AML-193 (cell line): ENCODE measurements at regions not wholly inside any gene's neighbourhood (a gene's known extent, or its start where the extent isn't known, plus 50 kb on each side); places are given as distances from the start of the nearest gene placed in this dataset.
A peak's percentile ranks its signal among the peaks of the same experiment; 100 is the strongest.

Source experiments
- DNase-seq, 2 experiments: peaks; one replicate each; lab custom pipeline; 2025; lab: John Stamatoyannopoulos, UW

DNA sequence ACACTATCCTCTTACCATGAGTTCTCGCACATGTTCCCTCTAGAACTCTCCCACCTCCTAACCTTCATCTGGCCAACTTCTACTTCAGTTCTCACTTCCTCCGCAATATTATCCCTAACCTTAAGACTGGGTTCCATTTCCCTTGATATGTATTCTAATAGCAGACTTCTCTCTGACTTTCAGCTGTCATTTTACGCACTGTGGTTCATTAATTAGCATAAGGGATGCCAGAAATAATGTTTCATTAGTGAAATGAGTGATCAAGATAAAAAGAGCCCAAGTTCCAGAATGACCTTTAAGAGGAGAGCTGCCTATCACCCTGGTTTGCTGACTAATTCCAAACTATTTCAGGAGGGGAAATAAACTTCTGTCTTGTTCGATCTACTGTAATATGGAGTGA lies 108.6 kb upstream of the CCDC150 start:
- DNase-seq, result no peak

DNA sequence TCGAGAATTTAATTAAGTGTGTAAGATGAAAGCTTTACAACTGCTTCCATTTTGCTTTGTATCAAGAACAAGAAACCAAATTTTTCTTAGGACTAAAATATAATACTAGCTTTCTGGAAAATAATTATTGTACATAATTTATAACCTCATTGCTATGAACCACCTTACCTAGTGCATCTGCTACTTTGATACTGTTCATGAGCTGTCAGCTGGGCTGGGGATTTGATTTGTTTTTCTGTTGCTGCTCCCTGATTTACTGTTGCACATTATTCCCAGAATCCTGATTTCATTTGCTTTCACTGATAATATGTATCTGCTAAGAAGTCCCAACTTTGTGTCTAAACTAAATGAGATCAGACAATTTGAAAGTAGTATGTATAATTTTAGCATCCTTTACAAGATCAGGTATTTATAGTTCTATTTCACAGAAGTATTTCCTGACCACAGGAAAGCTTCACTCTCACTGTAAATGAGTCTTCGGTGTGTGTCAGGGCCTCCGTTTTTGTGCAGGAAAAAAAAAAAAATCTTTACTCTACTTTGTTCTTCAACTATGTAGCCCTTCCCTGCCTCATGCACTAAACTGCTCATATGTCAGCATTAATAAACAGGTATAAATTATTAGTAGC lies 105.6 kb upstream of the CCDC150 start:
- no peak for DNase-seq

GRCh38 chr2:196534495-196534894 lies 105.0 kb upstream of the CCDC150 start:
- no peak for DNase-seq

- no peak for DNase-seq
Measured at GRCh38 chr2:196535061-196535460, 104.5 kb upstream of the CCDC150 start.

DNA sequence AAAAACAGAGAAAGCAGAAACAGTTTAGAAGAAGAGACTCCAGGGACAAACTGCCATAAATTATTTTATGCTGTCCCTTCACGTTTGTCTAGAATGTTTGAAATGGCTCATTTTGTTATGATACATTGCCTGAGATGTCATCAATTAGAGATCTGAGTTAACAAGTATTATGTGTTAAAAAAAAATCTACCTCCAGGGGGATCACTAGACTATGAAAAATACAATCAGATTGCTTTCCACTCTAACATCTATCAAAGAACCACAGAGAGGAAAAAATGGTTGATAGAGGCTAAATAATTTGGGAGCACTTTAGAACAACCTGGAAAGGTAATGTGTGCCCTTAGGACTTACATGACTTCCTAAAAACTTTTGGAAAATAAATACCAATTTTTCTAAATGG lies 103.8 kb upstream of the CCDC150 start:
- DNase-seq, result no peak

DNA sequence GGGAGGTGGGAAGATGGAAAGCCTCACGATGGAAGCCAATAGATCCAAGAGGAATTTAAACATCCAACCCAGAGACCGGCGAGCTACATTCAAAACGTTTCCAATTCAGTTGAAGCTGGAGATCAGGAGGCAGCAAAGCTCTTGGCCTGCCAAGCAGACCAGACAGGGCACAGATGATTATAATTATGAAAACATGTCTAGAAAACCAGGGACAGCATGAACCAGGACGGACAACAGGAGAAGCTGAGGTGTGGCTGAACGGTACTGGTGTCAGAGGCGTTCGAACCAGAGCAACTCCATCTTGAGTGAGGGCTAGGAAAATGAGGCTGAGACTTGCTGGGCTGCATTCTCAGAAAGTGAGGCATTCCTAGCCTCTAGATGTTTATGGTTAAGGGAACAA lies 102.2 kb upstream of the CCDC150 start:
- DNase-seq, result no peak

- DNase-seq, result no peak
Measured at GRCh38 chr2:196538189-196538588, 101.3 kb upstream of the CCDC150 start.

DNA sequence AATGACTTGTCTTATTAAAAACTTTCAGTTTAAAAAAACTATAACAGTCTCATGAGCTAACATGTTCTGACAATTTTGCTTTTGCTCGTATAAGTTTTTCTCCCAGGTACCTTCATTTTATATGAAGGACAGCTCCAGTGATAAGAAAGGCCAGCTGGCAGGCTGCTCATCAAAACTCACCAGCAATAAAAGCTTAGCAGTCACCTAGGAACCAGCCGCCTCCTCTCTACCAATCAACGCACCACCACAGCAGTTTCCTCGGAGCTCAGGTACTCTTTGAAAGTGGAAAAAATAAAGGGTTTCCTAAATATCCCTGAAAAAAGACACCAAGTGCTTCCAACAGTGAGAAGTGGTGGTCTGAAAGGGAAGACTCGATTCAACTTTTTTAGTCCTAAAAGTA lies 100.9 kb upstream of the CCDC150 start:
- DNase-seq, result no peak

GRCh38 chr2:196544906-196545433 lies 94.5 kb upstream of the CCDC150 start:
- DNase-seq, result no peak

DNA sequence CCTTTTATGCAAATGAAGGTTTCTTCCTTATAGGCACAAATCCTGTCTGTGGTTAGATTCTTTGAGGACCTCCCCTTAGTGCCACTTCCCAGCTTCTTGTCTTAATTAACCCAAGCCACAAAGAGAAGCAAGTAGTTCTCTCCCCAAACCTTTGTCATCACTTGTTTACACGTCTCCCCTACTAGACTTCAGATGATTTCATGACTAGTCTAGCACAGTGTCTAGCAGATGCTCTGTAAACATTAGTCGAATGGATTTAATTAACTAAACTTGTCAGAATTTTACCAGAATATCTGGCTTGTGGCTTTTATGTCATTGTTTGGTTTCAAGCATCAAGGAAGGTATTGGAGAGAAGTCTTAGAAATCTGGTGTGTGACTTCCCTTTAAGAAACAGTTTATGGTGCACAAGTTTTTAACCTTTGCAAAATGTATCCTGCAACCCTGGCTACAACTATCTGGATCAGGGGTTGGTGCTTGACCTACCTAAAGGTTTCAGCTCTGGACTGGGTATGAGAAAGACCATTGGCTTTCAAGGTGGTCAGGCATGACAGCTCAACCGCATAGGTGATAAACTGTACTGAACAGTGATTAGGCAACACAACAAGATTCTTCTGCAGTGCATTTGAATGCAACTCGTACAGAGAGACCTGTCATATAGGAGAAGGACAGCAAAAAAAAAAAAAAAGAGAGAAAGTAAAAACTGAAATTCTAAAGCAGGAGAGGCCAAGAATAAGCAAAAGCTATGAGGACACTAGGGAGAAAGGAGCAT lies 93.2 kb upstream of the CCDC150 start:
- DNase-seq, result no peak

GRCh38 chr2:196549052-196549451 lies 90.5 kb upstream of the CCDC150 start:
- no peak for DNase-seq

DNA sequence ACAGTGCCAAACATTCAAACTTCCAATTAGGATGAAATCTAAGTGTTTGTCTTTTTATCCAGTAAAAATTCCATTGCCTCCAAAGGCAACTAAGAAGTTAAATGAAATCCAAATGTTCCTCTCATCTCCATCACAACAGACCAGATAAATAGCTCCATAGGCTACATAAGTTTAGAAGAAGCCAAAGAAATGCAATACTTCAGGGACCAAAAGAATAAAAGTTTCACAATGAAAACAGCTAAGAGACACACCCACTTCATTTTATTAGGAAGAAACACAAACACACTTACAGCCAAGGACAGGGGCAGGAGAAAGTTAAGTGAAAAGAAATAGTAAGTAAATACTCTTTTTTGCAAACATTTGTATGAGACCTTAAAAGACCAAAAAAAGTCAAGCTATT lies 88.5 kb upstream of the CCDC150 start:
- no peak for DNase-seq

- DNase-seq, result no peak
Measured at GRCh38 chr2:196555161-196555560, 84.4 kb upstream of the CCDC150 start.

GRCh38 chr2:196555726-196556125 lies 83.8 kb upstream of the CCDC150 start:
- no peak for DNase-seq

DNA sequence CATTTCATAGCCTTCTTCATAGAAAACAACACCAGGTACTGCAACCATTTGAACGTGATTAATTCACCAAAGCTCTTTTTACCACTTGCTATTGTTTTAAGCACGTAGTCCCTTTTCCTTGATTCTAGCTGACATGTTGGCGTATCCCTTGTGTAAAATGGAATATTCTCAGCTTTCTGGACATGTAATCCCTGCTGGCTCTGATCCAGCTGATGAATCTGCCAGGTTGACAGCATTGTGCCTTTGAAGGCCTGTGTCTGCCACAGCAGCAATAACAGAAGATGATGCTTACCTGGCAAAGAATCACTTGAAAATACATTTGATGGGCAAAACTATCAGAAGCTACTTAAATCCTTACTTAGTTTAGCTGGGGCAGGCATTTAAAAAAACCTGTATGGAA lies 81.0 kb upstream of the CCDC150 start:
- no peak for DNase-seq

- no peak for DNase-seq
Measured at GRCh38 chr2:196563876-196564275, 75.6 kb upstream of the CCDC150 start.

- peak; percentile 33 to 56 for DNase-seq
Measured at GRCh38 chr2:196565106-196565765, 74.3 kb upstream of the CCDC150 start.

- no peak for DNase-seq
Measured at GRCh38 chr2:196565982-196566381, 73.5 kb upstream of the CCDC150 start.

GRCh38 chr2:196566961-196567666 lies 72.4 kb upstream of the CCDC150 start:
- no peak for DNase-seq

GRCh38 chr2:196568506-196568905 lies 71.0 kb upstream of the CCDC150 start:
- no peak for DNase-seq

GRCh38 chr2:196584903-196585302 lies 54.6 kb upstream of the CCDC150 start:
- no peak for DNase-seq

- no peak for DNase-seq
Measured at GRCh38 chr2:196586511-196586991, 53.0 kb upstream of the CCDC150 start.
